ENCODE measurements at regions not wholly inside any gene's neighbourhood (a gene's known extent, or its start where the extent isn't known, plus 50 kb on each side); places are given as distances from the start of the nearest gene placed in this dataset.
"Not testable (repeated sequence)": the region's sequence is repeated elsewhere in the genome, so short reads cannot be mapped to it uniquely, and the experiment has no call there.

DNA sequence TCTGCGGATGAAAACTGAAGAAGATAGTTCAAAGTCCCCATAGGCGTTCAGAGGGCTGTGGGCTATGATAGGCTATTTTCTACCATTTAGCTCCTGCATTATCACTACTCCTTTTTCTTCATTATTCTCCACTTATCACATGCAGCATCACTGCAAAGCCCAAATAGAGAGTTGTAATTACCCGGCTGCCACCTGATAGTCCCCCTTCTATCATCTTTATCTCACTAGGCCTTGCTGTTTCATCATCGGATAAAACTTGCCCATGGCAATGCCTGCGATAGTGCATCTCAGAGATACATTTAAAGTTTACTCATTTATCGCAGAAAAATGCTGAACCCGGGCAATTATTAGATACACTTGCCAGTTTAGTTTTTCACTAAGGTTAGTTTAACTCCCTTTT is 82.9 kb upstream of the SOX21 start:
- Histone ChIP-seq H3K9me3 (no peaks in the 10 kb centered on the region), H3K27me3 (no peaks in the 10 kb centered on the region), H3K4me3 (no peak overlapping the region), H3K27ac (no peak overlapping the region), H3K4me1 (no peaks in the 10 kb centered on the region), H3K36me3 (no peaks in the 10 kb centered on the region)
- no peak for DNase-seq (ENCODE audit: extremely low spot score in 2 of 2)
- intact Hi-C loops (cut with DNase I), result no loop called here
- TF ChIP-seq POLR2A (IDR thresholded peaks at IDR 0.05) (no peak), POLR2AphosphoS5 (IDR thresholded peaks at IDR 0.05; ENCODE audit: insufficient read depth in 1 of 2, low read depth in 1 of 2) (no peak)
- TF ChIP-seq, protein P1, sequence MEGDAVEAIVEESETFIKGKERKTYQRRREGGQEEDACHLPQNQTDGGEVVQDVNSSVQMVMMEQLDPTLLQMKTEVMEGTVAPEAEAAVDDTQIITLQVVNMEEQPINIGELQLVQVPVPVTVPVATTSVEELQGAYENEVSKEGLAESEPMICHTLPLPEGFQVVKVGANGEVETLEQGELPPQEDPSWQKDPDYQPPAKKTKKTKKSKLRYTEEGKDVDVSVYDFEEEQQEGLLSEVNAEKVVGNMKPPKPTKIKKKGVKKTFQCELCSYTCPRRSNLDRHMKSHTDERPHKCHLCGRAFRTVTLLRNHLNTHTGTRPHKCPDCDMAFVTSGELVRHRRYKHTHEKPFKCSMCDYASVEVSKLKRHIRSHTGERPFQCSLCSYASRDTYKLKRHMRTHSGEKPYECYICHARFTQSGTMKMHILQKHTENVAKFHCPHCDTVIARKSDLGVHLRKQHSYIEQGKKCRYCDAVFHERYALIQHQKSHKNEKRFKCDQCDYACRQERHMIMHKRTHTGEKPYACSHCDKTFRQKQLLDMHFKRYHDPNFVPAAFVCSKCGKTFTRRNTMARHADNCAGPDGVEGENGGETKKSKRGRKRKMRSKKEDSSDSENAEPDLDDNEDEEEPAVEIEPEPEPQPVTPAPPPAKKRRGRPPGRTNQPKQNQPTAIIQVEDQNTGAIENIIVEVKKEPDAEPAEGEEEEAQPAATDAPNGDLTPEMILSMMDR (IDR thresholded peaks at IDR 0.05), result no peak

DNA sequence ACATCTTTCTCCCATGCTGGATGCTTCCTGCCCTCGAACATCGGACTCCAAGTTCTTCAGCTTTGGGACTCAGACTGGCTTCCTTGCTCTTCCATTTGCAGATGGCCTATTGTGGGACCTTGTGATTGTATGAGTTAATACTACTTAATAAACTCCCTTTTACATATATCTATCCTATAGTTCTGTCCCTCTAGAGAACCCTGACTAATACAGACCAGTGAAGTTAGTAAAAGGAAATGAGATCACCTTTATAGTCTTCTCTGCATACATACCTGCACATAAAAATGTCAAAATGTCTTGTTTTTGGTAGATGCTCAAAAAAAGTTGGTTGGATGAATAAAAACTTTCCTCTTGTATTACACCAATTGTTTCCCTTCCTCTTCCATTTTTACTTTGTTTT is 73.9 kb upstream of the SOX21 start:
- H3K36me3 ChIP-seq; intact Hi-C loops (cut with DNase I); H3K27ac ChIP-seq; DNase-seq (ENCODE audit: extremely low spot score in 2 of 2); H3K27me3 ChIP-seq; H3K9me3 ChIP-seq; H3K4me1 ChIP-seq; H3K4me3 ChIP-seq: not testable (repeated sequence)

DNA sequence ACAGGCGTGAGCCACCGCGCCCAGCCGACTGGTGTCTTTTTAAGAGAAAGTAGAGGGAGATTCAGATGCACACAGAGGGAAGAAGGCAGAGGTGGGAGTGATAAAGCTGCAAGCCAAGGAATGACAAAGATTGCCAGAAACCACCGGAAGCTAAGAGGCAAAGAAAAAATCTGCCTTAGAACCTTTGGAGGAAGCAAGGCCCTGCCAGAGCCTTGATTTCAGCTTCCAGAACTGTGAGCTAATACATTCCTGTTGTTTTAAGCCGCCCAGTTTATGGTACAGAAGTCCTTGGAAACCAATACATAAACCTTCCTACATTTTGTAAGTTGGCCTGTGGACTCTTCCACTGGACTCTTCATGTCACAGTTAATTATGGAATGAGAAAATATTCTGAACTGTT is 71.7 kb upstream of the SOX21 start:
- Histone ChIP-seq H3K27ac (no peak overlapping the region), H3K4me1 (no peaks in the 10 kb centered on the region), H3K9me3 (no peaks in the 10 kb centered on the region), H3K4me3 (no peak overlapping the region), H3K36me3 (no peaks in the 10 kb centered on the region), H3K27me3 (no peaks in the 10 kb centered on the region)
- DNase-seq (ENCODE audit: extremely low spot score in 2 of 2), result no peak
- TF ChIP-seq POLR2AphosphoS5 (IDR thresholded peaks at IDR 0.05; ENCODE audit: insufficient read depth in 1 of 2, low read depth in 1 of 2), result no peak
- TF ChIP-seq, protein P1 (IDR thresholded peaks at IDR 0.05), result no peak
- intact Hi-C loops (cut with DNase I), result no loop called here

DNA sequence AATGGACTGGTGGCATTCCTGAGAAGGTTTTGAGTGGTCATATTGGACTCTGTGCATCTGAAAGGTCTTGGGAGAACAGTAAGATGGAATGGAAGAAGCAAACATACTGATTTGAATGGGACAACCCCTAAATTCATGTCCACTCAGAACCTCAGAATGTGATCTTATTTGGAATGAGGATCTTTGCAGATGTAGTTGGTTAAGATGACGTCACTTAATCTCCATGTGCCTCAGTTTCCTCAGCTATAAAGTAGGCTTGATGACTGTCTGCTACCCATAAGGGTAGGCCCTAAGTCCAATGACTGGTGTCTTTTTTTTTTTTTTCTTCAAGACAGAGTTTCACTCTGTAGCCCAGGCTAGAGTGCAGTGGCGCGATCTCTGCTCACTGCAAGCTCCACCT is 71.1 kb upstream of the SOX21 start:
- H3K27ac ChIP-seq, result no peak overlapping the region
- H3K4me3 ChIP-seq, result no peak overlapping the region
- TF ChIP-seq POLR2A (IDR thresholded peaks at IDR 0.05), result no peak
- TF ChIP-seq, protein P1 (IDR thresholded peaks at IDR 0.05), result no peak
- no peak for TF ChIP-seq POLR2AphosphoS5 (IDR thresholded peaks at IDR 0.05; ENCODE audit: insufficient read depth in 1 of 2, low read depth in 1 of 2)
- H3K36me3 ChIP-seq, result no peaks in the 10 kb centered on the region
- H3K27me3 ChIP-seq, result no peaks in the 10 kb centered on the region
- intact Hi-C loops (cut with DNase I), result no loop called here
- DNase-seq (ENCODE audit: extremely low spot score in 2 of 2), result no peak
- H3K4me1 ChIP-seq, result no peaks in the 10 kb centered on the region
- H3K9me3 ChIP-seq, result no peaks in the 10 kb centered on the region

DNA sequence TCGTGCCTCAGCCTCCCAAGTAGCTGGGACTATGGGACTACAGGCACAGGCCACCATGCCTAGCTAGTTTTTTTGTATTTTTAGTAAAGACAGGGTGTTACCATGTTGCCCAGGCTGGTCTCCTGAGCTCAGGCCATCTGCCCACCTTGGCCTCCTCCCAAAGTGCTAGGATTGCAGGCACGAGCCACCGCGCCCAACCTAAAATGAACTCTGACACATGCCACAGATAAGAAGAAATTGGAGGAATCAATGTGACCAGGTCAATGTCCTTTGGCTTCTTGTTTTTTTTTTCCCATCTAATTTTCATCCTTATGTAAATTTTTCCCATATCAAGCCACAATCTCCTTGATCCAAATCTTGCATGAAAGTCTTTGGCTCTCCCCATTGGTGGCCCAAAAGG is 68.1 kb upstream of the SOX21 start:
- no peak for DNase-seq (ENCODE audit: extremely low spot score in 2 of 2)
- TF ChIP-seq, protein P1 (IDR thresholded peaks at IDR 0.05), result no peak
- no peak for TF ChIP-seq POLR2A (IDR thresholded peaks at IDR 0.05)
- no peak for TF ChIP-seq POLR2AphosphoS5 (IDR thresholded peaks at IDR 0.05; ENCODE audit: insufficient read depth in 1 of 2, low read depth in 1 of 2)
- no peak overlapping the region for H3K4me3 ChIP-seq
- no peaks in the 10 kb centered on the region for H3K4me1 ChIP-seq
- H3K9me3 ChIP-seq, result no peaks in the 10 kb centered on the region
- no peaks in the 10 kb centered on the region for H3K27me3 ChIP-seq
- intact Hi-C loops (cut with DNase I), result no loop called here
- H3K27ac ChIP-seq, result no peak overlapping the region
- no peaks in the 10 kb centered on the region for H3K36me3 ChIP-seq

DNA sequence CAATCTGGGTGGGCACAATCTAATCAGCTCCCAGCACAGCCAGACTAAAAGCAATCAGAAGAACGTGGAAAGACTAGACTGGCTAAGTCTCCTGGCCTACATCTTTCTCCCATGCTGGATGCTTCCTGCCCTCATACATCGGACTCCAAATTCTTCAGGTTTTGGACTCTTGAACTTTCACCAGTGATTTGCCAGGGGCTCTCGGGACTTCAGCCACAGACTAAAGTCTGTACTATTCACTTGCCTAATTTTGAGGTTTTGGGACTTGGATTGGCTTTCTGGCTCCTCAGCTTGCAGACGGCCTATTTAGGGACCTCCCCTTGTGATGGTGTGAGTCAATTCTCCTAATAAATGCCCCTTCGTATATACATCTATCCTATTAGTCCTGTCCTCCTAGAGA is 66.6 kb upstream of the SOX21 start:
- intact Hi-C loops (cut with DNase I), result no loop called here
- TF ChIP-seq, protein P1 (IDR thresholded peaks at IDR 0.05), result no peak
- TF ChIP-seq POLR2A (IDR thresholded peaks at IDR 0.05) (no peak), POLR2AphosphoS5 (IDR thresholded peaks at IDR 0.05; ENCODE audit: insufficient read depth in 1 of 2, low read depth in 1 of 2) (no peak)
- no peaks in the 10 kb centered on the region for H3K4me1 ChIP-seq

More for the DNA sequence above, 66.6 kb upstream of the SOX21 start:
- no peak overlapping the region for H3K4me3 ChIP-seq
- H3K27me3 ChIP-seq, result no peaks in the 10 kb centered on the region
- H3K9me3 ChIP-seq, result no peaks in the 10 kb centered on the region
- no peak for DNase-seq (ENCODE audit: extremely low spot score in 2 of 2)
- no peak overlapping the region for H3K27ac ChIP-seq
- H3K36me3 ChIP-seq, result no peaks in the 10 kb centered on the region
